ENCODE measurements at regions not wholly inside any gene's neighbourhood (a gene's known extent, or its start where the extent isn't known, plus 50 kb on each side); places are given as distances from the start of the nearest gene placed in this dataset.

DNA sequence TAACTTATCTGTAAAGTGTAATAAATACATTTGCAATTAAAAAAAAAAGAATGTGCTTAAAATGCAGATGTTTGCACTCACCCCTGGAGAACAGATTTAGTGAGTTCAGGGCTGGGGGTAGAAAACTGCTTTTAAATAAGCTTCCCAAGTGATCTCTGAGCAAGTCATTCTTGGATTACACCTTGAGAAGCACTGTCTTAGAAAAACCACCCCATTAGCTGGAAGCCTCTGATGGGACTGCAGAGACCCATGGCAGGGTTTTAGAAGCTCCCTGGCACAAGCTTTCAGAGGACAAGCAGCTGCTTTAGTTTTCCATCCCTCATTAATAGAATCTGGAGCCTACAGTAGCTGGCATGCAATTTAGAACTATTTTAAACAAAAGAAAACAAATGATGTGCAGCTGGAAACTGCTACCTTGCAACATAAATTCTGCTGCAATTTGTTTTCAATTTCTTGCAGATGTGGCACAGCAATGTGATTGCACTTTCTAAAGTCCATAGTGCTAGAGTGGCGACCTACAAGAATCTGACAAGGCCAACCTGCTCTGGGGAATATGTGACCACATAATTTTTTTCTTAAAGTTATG lies 141.5 kb downstream of the CDC42EP3 start:
- TF ChIP-seq, protein P1, sequence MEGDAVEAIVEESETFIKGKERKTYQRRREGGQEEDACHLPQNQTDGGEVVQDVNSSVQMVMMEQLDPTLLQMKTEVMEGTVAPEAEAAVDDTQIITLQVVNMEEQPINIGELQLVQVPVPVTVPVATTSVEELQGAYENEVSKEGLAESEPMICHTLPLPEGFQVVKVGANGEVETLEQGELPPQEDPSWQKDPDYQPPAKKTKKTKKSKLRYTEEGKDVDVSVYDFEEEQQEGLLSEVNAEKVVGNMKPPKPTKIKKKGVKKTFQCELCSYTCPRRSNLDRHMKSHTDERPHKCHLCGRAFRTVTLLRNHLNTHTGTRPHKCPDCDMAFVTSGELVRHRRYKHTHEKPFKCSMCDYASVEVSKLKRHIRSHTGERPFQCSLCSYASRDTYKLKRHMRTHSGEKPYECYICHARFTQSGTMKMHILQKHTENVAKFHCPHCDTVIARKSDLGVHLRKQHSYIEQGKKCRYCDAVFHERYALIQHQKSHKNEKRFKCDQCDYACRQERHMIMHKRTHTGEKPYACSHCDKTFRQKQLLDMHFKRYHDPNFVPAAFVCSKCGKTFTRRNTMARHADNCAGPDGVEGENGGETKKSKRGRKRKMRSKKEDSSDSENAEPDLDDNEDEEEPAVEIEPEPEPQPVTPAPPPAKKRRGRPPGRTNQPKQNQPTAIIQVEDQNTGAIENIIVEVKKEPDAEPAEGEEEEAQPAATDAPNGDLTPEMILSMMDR (IDR thresholded peaks at IDR 0.05; ENCODE audit: low read depth, low read length): no peak
- TF ChIP-seq EZH2phosphoT487 (IDR thresholded peaks at IDR 0.05; ENCODE audit: low read depth): no peak

Data from OCI-LY3 (cell line).